ENCODE measurements at regions not wholly inside any gene's neighbourhood (a gene's known extent, or its start where the extent isn't known, plus 50 kb on each side); places are given as distances from the start of the nearest gene placed in this dataset.

DNA sequence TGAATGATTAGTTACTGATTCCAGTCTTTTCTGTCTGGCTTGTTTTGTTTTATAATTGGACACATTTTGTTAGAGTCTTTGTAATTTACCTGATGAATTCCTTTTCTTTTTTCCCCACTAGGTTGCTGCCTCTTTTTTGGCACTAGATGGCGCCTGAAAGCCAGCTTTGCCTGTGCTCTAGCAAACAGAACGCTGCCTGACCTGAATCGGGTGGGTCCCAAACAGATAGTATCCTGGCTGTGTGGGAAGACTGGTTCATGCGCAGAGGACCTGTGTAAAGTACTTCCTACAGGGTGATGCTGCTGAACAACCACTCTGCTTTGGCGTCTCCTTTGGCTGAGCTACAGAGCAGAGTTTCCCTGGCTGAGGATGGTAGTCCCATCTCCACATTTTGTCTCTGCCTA lies 288.2 kb downstream of the IKZF2 start:
- intact Hi-C loops (cut with DNase I), result no loop called here
- no peak for DNase-seq (ENCODE audit: extremely low spot score)
- H3K4me1 ChIP-seq, result no peaks in the 10 kb centered on the region
- peaks cover 0 to 31% (median 28%) of the 10 kb centered on the region in 4 donors for H3K9me3 ChIP-seq
- H3K36me3 ChIP-seq, result no peaks in the 10 kb centered on the region
- peak in 1 of 3 experiments; percentile 20 for TF ChIP-seq CTCF (IDR thresholded peaks at IDR 0.05)
- no peak for TF ChIP-seq EP300 (IDR thresholded peaks at IDR 0.05)
- no peak for TF ChIP-seq POLR2AphosphoS5 (IDR thresholded peaks at IDR 0.05)
- TF ChIP-seq POLR2A (IDR thresholded peaks at IDR 0.05; ENCODE audit: low read depth), result no peak
- WGBS, result 48% methylated on average over 5 of the region's 5 CpGs
- H3K27me3 ChIP-seq, result no peaks in the 10 kb centered on the region
- no peak overlapping the region for H3K27ac ChIP-seq (replicated peaks in 1 of 4)
- H3K4me3 ChIP-seq, result no peak overlapping the region

DNA sequence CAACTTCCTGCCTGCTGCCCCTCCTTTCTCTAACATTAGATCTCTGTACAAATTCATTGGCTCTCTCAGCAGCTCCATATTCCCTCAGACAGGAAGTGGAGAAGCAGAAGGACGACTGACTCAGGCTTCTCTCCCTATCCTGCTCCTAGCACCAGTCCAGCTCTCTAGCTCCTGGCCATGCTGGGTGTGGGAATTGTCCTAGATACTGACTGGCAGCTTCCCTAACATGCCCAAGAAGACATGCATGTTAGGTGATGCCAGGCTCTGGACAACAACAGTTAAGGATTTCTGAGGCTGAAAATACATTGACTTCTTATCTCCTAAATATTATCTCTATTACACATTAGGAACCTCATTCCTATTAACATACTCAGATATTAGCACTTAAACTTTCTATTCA lies 292.9 kb downstream of the IKZF2 start:
- Histone ChIP-seq H3K9me3 (peaks cover 0 to 21% (median 17%) of the 10 kb centered on the region in 4 donors), H3K4me3 (no peak overlapping the region), H3K27ac (replicated peaks in 1 of 4) (no peak overlapping the region), H3K4me1 (no peaks in the 10 kb centered on the region), H3K27me3 (no peaks in the 10 kb centered on the region), H3K36me3 (no peaks in the 10 kb centered on the region)
- no peak for TF ChIP-seq POLR2AphosphoS5 (IDR thresholded peaks at IDR 0.05)
- no peak for TF ChIP-seq EP300 (IDR thresholded peaks at IDR 0.05)
- no peak for TF ChIP-seq CTCF (IDR thresholded peaks at IDR 0.05)
- no peak for TF ChIP-seq POLR2A (IDR thresholded peaks at IDR 0.05; ENCODE audit: low read depth)
- 50% methylated on average over 1 of the region's 1 CpG for WGBS
- intact Hi-C loops (cut with DNase I), result no loop called here
- DNase-seq (ENCODE audit: extremely low spot score), result no peak

GRCh38 chr2:212854771-212855170 lies 296.6 kb downstream of the IKZF2 start:
- 80% methylated on average over 4 of the region's 4 CpGs for WGBS
- TF ChIP-seq POLR2AphosphoS5 (IDR thresholded peaks at IDR 0.05), result no peak
- no peak for TF ChIP-seq CTCF (IDR thresholded peaks at IDR 0.05)
- TF ChIP-seq EP300 (IDR thresholded peaks at IDR 0.05), result no peak
- TF ChIP-seq POLR2A (IDR thresholded peaks at IDR 0.05; ENCODE audit: low read depth), result no peak
- no peaks in the 10 kb centered on the region for H3K9me3 ChIP-seq
- no peak for DNase-seq (ENCODE audit: extremely low spot score)
- no peak overlapping the region for H3K4me3 ChIP-seq
- peaks cover 0 to 5% (median 0%) of the 10 kb centered on the region in 4 donors for H3K4me1 ChIP-seq
- H3K27me3 ChIP-seq, result no peaks in the 10 kb centered on the region
- H3K36me3 ChIP-seq, result no peaks in the 10 kb centered on the region
- no peak overlapping the region for H3K27ac ChIP-seq (replicated peaks in 1 of 4)
- intact Hi-C loops (cut with DNase I), result no loop called here

- Histone ChIP-seq H3K4me1 (peaks cover 0 to 5% (median 0%) of the 10 kb centered on the region in 4 donors), H3K4me3 (no peak overlapping the region), H3K9me3 (no peaks in the 10 kb centered on the region), H3K27ac (replicated peaks in 1 of 4) (no peak overlapping the region), H3K36me3 (no peaks in the 10 kb centered on the region), H3K27me3 (no peaks in the 10 kb centered on the region)
- intact Hi-C loops (cut with DNase I), result no loop called here
- TF ChIP-seq CTCF (IDR thresholded peaks at IDR 0.05) (no peak), EP300 (IDR thresholded peaks at IDR 0.05) (no peak), POLR2AphosphoS5 (IDR thresholded peaks at IDR 0.05) (no peak), POLR2A (IDR thresholded peaks at IDR 0.05; ENCODE audit: low read depth) (no peak)
- no peak for DNase-seq (ENCODE audit: extremely low spot score)
Observed at GRCh38 chr2:212854116-212854515, 297.3 kb downstream of the IKZF2 start.

- Histone ChIP-seq H3K27me3 (no peaks in the 10 kb centered on the region), H3K9me3 (no peaks in the 10 kb centered on the region), H3K4me1 (peaks cover 0 to 44% (median 36%) of the 10 kb centered on the region in 4 donors), H3K4me3 (no peak overlapping the region), H3K27ac (replicated peaks in 1 of 4) (peak overlapping the region; percentile 74 to 81 (median 78)), H3K36me3 (no peaks in the 10 kb centered on the region)
- TF ChIP-seq EP300 (IDR thresholded peaks at IDR 0.05) (no peak), POLR2AphosphoS5 (IDR thresholded peaks at IDR 0.05) (peak in 1 of 2 donors; percentile 64), POLR2A (IDR thresholded peaks at IDR 0.05; ENCODE audit: low read depth) (no peak), CTCF (IDR thresholded peaks at IDR 0.05) (no peak)
- no peak for DNase-seq (ENCODE audit: extremely low spot score)
- WGBS, result 51% methylated on average over 4 of the region's 4 CpGs
- intact Hi-C loops (cut with DNase I), result no loop called here
Observed at GRCh38 chr2:212845941-212846340, 305.5 kb downstream of the IKZF2 start.
